IMR-90 (cell line): ENCODE measurements at regions not wholly inside any gene's neighbourhood (a gene's known extent, or its start where the extent isn't known, plus 50 kb on each side); places are given as distances from the start of the nearest gene placed in this dataset.

ENCODE experiments used
- ATAC-seq: fragments of 200-7000 bp; cut with Tn5 transposase; 2 replicates; pipeline ENCODE4 v1.9.1; 2020; ENCODE audit warnings: low read depth, mild to moderate bottlenecking, moderate library complexity
- BruUV-seq: library from RNA; stranded (reverse); fragments of 400-500 nt; replicated peaks from 2 replicates; lab custom pipeline; 2021; lab: Mats Ljungman, UMichigan
- CTCF ChIA-PET: fragments of 300-600 bp; formaldehyde crosslinking; extraction: SDS; loops from one replicate; lab custom pipeline; 2021; ENCODE audit warnings: antibody characterized with exemption; lab: Yijun Ruan, JAX
- POLR2A ChIA-PET: fragments of 300-600 bp; sonication (Branson Sonifier 250); formaldehyde crosslinking; loops from one replicate; lab custom pipeline; 2022; ENCODE audit warnings: antibody characterized with exemption; ENCODE audit not compliant: unreplicated experiment; lab: Charles Lee
- DNase-seq: peaks from one replicate; pipeline ENCODE4 v3.0.0; 2013
- H2AFZ ChIP-seq: replicated peaks from 2 replicates; pipeline ENCODE3; 2013; ENCODE audit warnings: low read length, mild to moderate bottlenecking; ENCODE audit not compliant: poor library complexity
- H2AK5ac ChIP-seq: 2 replicates; pipeline ENCODE4 v1.6.1; 2013; ENCODE audit warnings: low read depth, low read length, inconsistent platforms
- H2AK9ac ChIP-seq: replicated peaks from 2 replicates; pipeline ENCODE3; 2013; ENCODE audit warnings: mild to moderate bottlenecking, low read depth, low read length, moderate library complexity; ENCODE audit not compliant: poor library complexity
- H2BK120ac ChIP-seq: 2 replicates; pipeline ENCODE4 v1.6.1; 2013; ENCODE audit warnings: low read depth, low read length, inconsistent platforms
- H2BK15ac ChIP-seq: 3 replicates; pipeline ENCODE4 v1.6.1; 2013; ENCODE audit warnings: low read depth, low read length, inconsistent platforms
- H2BK20ac ChIP-seq: 2 replicates; pipeline ENCODE4 v1.6.1; 2013; ENCODE audit warnings: low read depth, mild to moderate bottlenecking, inconsistent platforms, low read length, moderate library complexity
- H2BK5ac ChIP-seq: 2 replicates; pipeline ENCODE4 v1.6.1; 2013; ENCODE audit warnings: mild to moderate bottlenecking, low read depth, low read length, inconsistent platforms; ENCODE audit not compliant: poor library complexity, severe bottlenecking
- H3K14ac ChIP-seq: replicated peaks from 2 replicates; pipeline ENCODE4 v1.6.1; 2013; ENCODE audit warnings: low read depth, low read length, inconsistent platforms
- H3K18ac ChIP-seq: 2 replicates; pipeline ENCODE4 v1.6.1; 2013; ENCODE audit warnings: low read depth, low read length, control low read depth
- H3K23ac ChIP-seq: 2 replicates; pipeline ENCODE4 v1.6.1; 2013; ENCODE audit warnings: low read depth, low read length, inconsistent platforms
- H3K27ac ChIP-seq: 2 replicates; pipeline ENCODE4 v1.5.1; 2013; ENCODE audit warnings: mild to moderate bottlenecking, control low read depth, low read length; ENCODE audit not compliant: insufficient read depth
- H3K27me3 ChIP-seq: 2 replicates; pipeline ENCODE4 v1.6.1; 2013; ENCODE audit warnings: low read length; ENCODE audit not compliant: control insufficient read depth, insufficient read depth
- H3K36me3 ChIP-seq: 2 replicates; pipeline ENCODE4 v1.6.1; 2013; ENCODE audit warnings: low read length, mixed read lengths; ENCODE audit not compliant: control insufficient read depth, insufficient read depth
- H3K4ac ChIP-seq: 2 replicates; pipeline ENCODE4 v1.6.1; 2013; ENCODE audit warnings: low read depth, low read length, inconsistent platforms
- H3K4me1 ChIP-seq: 2 replicates; pipeline ENCODE4 v1.6.1; 2013; ENCODE audit warnings: low read length, mixed read lengths; ENCODE audit not compliant: control insufficient read depth, insufficient read depth
- H3K4me2 ChIP-seq: 2 replicates; pipeline ENCODE4 v1.6.1; 2013; ENCODE audit warnings: low read depth, mild to moderate bottlenecking, control low read depth, low read length, moderate library complexity
- H3K4me3 ChIP-seq: 2 replicates; pipeline ENCODE4 v1.5.1; 2013; ENCODE audit warnings: low read depth, mild to moderate bottlenecking, control low read depth, low read length, moderate library complexity; ENCODE audit not compliant: insufficient read depth
- H3K56ac ChIP-seq: 2 replicates; pipeline ENCODE4 v1.6.1; 2013; ENCODE audit warnings: low read length, inconsistent platforms; ENCODE audit not compliant: insufficient read depth; ENCODE audit errors: extremely low read depth
- H3K79me1 ChIP-seq, 2 experiments: 2 replicates each; pipeline ENCODE4 v1.6.1; 2013; ENCODE audit warnings: low read length in 2 of 2, inconsistent platforms in 1 of 2, low read depth in 1 of 2
- H3K9ac ChIP-seq: 2 replicates; pipeline ENCODE4 v1.6.1; 2013; ENCODE audit warnings: low read depth, low read length, control low read depth
- H3K9me1 ChIP-seq: 2 replicates; pipeline ENCODE4 v1.6.1; 2013; ENCODE audit warnings: low read length, inconsistent platforms; ENCODE audit not compliant: insufficient read depth
- H3K9me3 ChIP-seq: 2 replicates; pipeline ENCODE4 v1.6.1; 2013; ENCODE audit warnings: low read length; ENCODE audit not compliant: control insufficient read depth, insufficient read depth
- H4K20me1 ChIP-seq: 2 replicates; pipeline ENCODE4 v1.6.1; 2013; ENCODE audit warnings: low read length, inconsistent platforms; ENCODE audit not compliant: insufficient read depth
- H4K5ac ChIP-seq: 2 replicates; pipeline ENCODE4 v1.6.1; 2013; ENCODE audit warnings: mild to moderate bottlenecking, low read depth, low read length, control low read depth
- H4K8ac ChIP-seq, 2 experiments: 2 replicates each; pipeline ENCODE4 v1.6.1; 2013; ENCODE audit warnings: low read depth in 2 of 2, low read length in 2 of 2, control low read depth in 1 of 2, inconsistent platforms in 1 of 2
- H4K91ac ChIP-seq: 2 replicates; pipeline ENCODE4 v1.6.1; 2013; ENCODE audit warnings: low read depth, low read length, inconsistent platforms; ENCODE audit not compliant: insufficient read depth
- BHLHE40 ChIP-seq: fragments of 150-350 bp; IDR thresholded peaks from 2 replicates; pipeline ENCODE4 v1.6.1; 2016; ENCODE audit warnings: mild to moderate bottlenecking, low read depth, low read length
- CEBPB ChIP-seq: IDR thresholded peaks from 2 replicates; pipeline ENCODE4 v1.6.1; 2012; ENCODE audit warnings: low read depth, low read length, improper control_type of control experiment
- CHD1 ChIP-seq: IDR thresholded peaks from 2 replicates; pipeline ENCODE4 v1.6.1; 2012; ENCODE audit warnings: low read depth, low read length, improper control_type of control experiment
- FOS ChIP-seq: fragments of 150-350 bp; IDR thresholded peaks from 2 replicates; pipeline ENCODE4 v1.6.1; 2016; ENCODE audit warnings: low read depth, low read length
- MAFK ChIP-seq: IDR thresholded peaks from 2 replicates; pipeline ENCODE4 v1.6.1; 2012; ENCODE audit warnings: low read depth, low read length, improper control_type of control experiment
- MAZ ChIP-seq: IDR thresholded peaks from 2 replicates; pipeline ENCODE4 v1.6.1; 2012; ENCODE audit warnings: low read depth, mild to moderate bottlenecking, low read length, improper control_type of control experiment, moderate library complexity, borderline replicate concordance
- MXI1 ChIP-seq: IDR thresholded peaks from 2 replicates; pipeline ENCODE4 v1.6.1; 2012; ENCODE audit warnings: low read depth, mild to moderate bottlenecking, low read length, moderate library complexity, borderline replicate concordance
- NFE2L2 ChIP-seq: fragments of 150-350 bp; IDR thresholded peaks from 2 replicates; pipeline ENCODE4 v1.6.1; 2016; ENCODE audit warnings: low read depth, mild to moderate bottlenecking, low read length
- POLR2A ChIP-seq: IDR thresholded peaks from 2 replicates; pipeline ENCODE4 v1.6.1; 2012; ENCODE audit warnings: mild to moderate bottlenecking, low read depth, low read length
- RAD21 ChIP-seq: IDR thresholded peaks from 2 replicates; pipeline ENCODE4 v1.6.1; 2012; ENCODE audit warnings: low read length, improper control_type of control experiment
- RCOR1 ChIP-seq: IDR thresholded peaks from 2 replicates; pipeline ENCODE4 v1.6.1; 2012; ENCODE audit warnings: mild to moderate bottlenecking, low read length, improper control_type of control experiment; ENCODE audit not compliant: insufficient replicate concordance
- RFX5 ChIP-seq: IDR thresholded peaks from 2 replicates; pipeline ENCODE4 v1.8.0; 2012; ENCODE audit warnings: low read depth, mild to moderate bottlenecking, low read length, moderate library complexity
- SMC3 ChIP-seq: fragments of 150-350 bp; IDR thresholded peaks from 2 replicates; pipeline ENCODE4 v1.6.1; 2016; ENCODE audit warnings: low read depth, mild to moderate bottlenecking, antibody characterized with exemption, low read length, moderate library complexity
- WGBS, 2 experiments: methylation state at CpG; one replicate each; pipeline versions ENCODE4 v1.1.5 to v1.1.7; 2013; ENCODE audit warnings: missing lambda C conversion rate in 2 of 2; ENCODE audit not compliant: insufficient read length in 1 of 2; ENCODE audit errors: extremely low coverage in 2 of 2; 5-methylcytosine and 5-hydroxymethylcytosine counted together
- dilution Hi-C: fragments of 300-500 bp; cut with HindIII; formaldehyde crosslinking; loops from one replicate; pipeline ENCODE4 v1.14.3; 2018; ENCODE audit warnings: low sequenced_read_pairs; ENCODE audit not compliant: unreplicated experiment
- in situ Hi-C: fragments of 300-500 bp; cut with MboI; formaldehyde crosslinking; loops from 3 replicates; pipeline ENCODE4 v1.14.3; 2019; ENCODE audit warnings: low sequenced_read_pairs, inconsistent platforms, mixed read lengths
- intact Hi-C: fragments of 100-400 bp; cut with micrococcal nuclease; formaldehyde crosslinking; loops from 2 replicates; pipeline ENCODE4 v1.10.0; 2022
- TF ChIP-seq, protein P1 (sequence below): conservative IDR thresholded peaks from 2 replicates; pipeline ENCODE4 v1.5.1; 2012; ENCODE audit warnings: mild to moderate bottlenecking, low read depth, low read length, improper control_type of control experiment
- TF ChIP-seq, protein P2 (sequence below): fragments of 150-350 bp; IDR thresholded peaks from 2 replicates; pipeline ENCODE4 v1.6.1; 2017; ENCODE audit warnings: mild to moderate bottlenecking, antibody characterized with exemption, low read length, low read depth
- TF ChIP-seq, protein P3 (sequence below): fragments of 150-350 bp; IDR thresholded peaks from 2 replicates; pipeline ENCODE4 v1.6.1; 2016; ENCODE audit warnings: low read depth, mild to moderate bottlenecking, low read length, moderate library complexity, borderline replicate concordance

DNA sequence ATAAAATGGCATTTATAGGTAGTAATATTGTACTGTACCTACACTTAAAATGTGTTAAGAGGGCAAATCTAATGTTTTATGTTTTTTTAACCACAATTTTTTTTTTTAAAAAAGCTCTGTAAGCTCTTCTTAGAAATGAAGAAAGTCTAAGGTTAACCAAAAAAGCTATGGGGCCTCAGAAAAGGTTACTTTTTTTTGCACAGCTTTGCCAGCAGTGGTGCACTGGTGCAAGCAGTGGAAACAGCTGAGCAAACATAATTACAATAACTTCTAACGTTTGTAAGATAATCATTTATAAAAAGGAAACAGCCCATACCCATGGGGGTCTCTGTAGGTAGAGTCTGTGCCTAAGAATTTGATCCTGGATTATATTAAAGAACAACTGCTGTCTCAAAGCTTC is 85.1 kb upstream of the NID2 start:
- ChIA-PET POLR2A (no interaction called here), CTCF (no interaction called here)
- in situ Hi-C loops (no loop called here), dilution Hi-C loops (no loop called here), intact Hi-C loops (no loop called here)
- Histone ChIP-seq H2AK9ac (no peak overlapping the region), H4K8ac (no peak overlapping the region), H3K4ac (no peak overlapping the region), H4K91ac (no peak overlapping the region), H3K27ac (no peak overlapping the region), H3K23ac (no peak overlapping the region), H4K5ac (no peak overlapping the region), H3K4me1 (no peaks in the 10 kb centered on the region), H3K9me1 (no peaks in the 10 kb centered on the region), H3K36me3 (no peaks in the 10 kb centered on the region), H2AK5ac (no peak overlapping the region), H2BK120ac (no peak overlapping the region), H3K18ac (no peak overlapping the region), H3K4me2 (no peak overlapping the region), H3K9me3 (no peaks in the 10 kb centered on the region), H2BK15ac (no peak overlapping the region), H2BK5ac (no peak overlapping the region), H3K79me1 (no peaks in the 10 kb centered on the region), H3K14ac (no peak overlapping the region), H3K9ac (no peak overlapping the region), H4K20me1 (no peaks in the 10 kb centered on the region), H2AFZ (no peak overlapping the region), H3K56ac (no peak overlapping the region), H3K4me3 (no peak overlapping the region), H2BK20ac (no peak overlapping the region), H3K27me3 (peaks cover 25% of the 10 kb centered on the region)
- BruUV-seq: no TSS peak
- ATAC-seq: no peak
- TF ChIP-seq CEBPB (no peak), POLR2A (no peak), CHD1 (no peak), MXI1 (no peak), MAFK (no peak), MAZ (no peak), FOS (no peak), RCOR1 (no peak), RFX5 (no peak), SMC3 (no peak), RAD21 (no peak), NFE2L2 (no peak), BHLHE40 (no peak)
- TF ChIP-seq, protein P1, sequence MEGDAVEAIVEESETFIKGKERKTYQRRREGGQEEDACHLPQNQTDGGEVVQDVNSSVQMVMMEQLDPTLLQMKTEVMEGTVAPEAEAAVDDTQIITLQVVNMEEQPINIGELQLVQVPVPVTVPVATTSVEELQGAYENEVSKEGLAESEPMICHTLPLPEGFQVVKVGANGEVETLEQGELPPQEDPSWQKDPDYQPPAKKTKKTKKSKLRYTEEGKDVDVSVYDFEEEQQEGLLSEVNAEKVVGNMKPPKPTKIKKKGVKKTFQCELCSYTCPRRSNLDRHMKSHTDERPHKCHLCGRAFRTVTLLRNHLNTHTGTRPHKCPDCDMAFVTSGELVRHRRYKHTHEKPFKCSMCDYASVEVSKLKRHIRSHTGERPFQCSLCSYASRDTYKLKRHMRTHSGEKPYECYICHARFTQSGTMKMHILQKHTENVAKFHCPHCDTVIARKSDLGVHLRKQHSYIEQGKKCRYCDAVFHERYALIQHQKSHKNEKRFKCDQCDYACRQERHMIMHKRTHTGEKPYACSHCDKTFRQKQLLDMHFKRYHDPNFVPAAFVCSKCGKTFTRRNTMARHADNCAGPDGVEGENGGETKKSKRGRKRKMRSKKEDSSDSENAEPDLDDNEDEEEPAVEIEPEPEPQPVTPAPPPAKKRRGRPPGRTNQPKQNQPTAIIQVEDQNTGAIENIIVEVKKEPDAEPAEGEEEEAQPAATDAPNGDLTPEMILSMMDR: no peak
- TF ChIP-seq, protein P2, sequence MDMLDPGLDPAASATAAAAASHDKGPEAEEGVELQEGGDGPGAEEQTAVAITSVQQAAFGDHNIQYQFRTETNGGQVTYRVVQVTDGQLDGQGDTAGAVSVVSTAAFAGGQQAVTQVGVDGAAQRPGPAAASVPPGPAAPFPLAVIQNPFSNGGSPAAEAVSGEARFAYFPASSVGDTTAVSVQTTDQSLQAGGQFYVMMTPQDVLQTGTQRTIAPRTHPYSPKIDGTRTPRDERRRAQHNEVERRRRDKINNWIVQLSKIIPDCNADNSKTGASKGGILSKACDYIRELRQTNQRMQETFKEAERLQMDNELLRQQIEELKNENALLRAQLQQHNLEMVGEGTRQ: no peak
- TF ChIP-seq, protein P3, sequence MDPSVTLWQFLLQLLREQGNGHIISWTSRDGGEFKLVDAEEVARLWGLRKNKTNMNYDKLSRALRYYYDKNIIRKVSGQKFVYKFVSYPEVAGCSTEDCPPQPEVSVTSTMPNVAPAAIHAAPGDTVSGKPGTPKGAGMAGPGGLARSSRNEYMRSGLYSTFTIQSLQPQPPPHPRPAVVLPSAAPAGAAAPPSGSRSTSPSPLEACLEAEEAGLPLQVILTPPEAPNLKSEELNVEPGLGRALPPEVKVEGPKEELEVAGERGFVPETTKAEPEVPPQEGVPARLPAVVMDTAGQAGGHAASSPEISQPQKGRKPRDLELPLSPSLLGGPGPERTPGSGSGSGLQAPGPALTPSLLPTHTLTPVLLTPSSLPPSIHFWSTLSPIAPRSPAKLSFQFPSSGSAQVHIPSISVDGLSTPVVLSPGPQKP: no peak
- WGBS, 2 experiments: no CpG with 5 or more reads among the region's 1 CpG
- DNase-seq: no peak
